NB4 (cell line): ENCODE measurements at regions not wholly inside any gene's neighbourhood (a gene's known extent, or its start where the extent isn't known, plus 50 kb on each side); places are given as distances from the start of the nearest gene placed in this dataset.

Experiments used
- CTCF ChIP-seq: IDR thresholded peaks from one replicate; pipeline ENCODE4 v1.5.1; 2012; ENCODE audit warnings: low read depth, low read length
- MYC ChIP-seq: IDR thresholded peaks from 2 replicates; pipeline ENCODE4 v1.6.1; 2011; ENCODE audit warnings: low read depth, low read length
- POLR2A ChIP-seq: IDR thresholded peaks from 2 replicates; pipeline ENCODE4 v1.6.1; 2011; ENCODE audit warnings: mild to moderate bottlenecking; ENCODE audit not compliant: insufficient read length; ENCODE audit errors: extremely low read depth

- TF ChIP-seq MYC (no peak), CTCF (no peak), POLR2A (no peak)
These were observed 170.8 kb downstream of the ADSS2 start for GRCh38 chr1:244280859-244281258.
